ENCODE measurements at regions not wholly inside any gene's neighbourhood (a gene's known extent, or its start where the extent isn't known, plus 50 kb on each side); places are given as distances from the start of the nearest gene placed in this dataset.

DNA sequence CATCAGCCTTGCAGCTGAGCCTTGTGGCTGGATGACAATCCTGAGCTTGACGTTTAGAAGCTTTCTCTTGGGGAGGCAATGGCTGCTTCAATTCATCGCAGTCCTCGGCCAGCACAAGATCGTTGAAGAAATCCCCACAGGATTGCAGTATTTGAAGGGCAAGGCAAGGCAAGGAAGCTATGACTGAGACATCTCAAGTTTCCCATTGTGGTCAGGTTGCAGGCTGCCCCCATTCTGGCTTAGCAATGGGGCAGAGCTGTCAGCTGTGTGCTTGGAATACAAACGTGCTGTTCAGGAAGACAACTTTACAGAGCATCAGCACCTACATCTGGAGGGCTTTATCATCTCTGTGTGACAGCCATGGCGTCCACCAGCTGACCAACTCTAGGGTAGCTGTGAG, 275.9 kb upstream of the TBL1XR1 start:
- 84% methylated on average over 6 of the region's 6 CpGs for WGBS
- Histone ChIP-seq H3K27ac (ENCODE audit: low read depth in 1 of 2, low read length in 2 of 2) (no peak overlapping the region), H3K9me3 (ENCODE audit: control insufficient read depth in 4 of 4, low read length in 3 of 4) (no peaks in the 10 kb centered on the region), H3K4me1 (ENCODE audit: control insufficient read depth in 4 of 4, insufficient read depth in 4 of 4, low read length in 3 of 4) (peaks cover 0 to 5% (median 3%) of the 10 kb centered on the region in 4 donors), H3K36me3 (ENCODE audit: control insufficient read depth in 4 of 4, insufficient read depth in 3 of 4, low read depth in 1 of 4, low read length in 3 of 4) (no peaks in the 10 kb centered on the region), H3K4me3 (ENCODE audit: low read depth in 1 of 3, low read length in 3 of 3) (no peak overlapping the region), H3K27me3 (ENCODE audit: control insufficient read depth in 4 of 4, insufficient read depth in 4 of 4, low read length in 3 of 4) (no peaks in the 10 kb centered on the region), H3K9ac (ENCODE audit: low read depth in 1 of 2, low read length in 2 of 2) (no peak overlapping the region)
- TF ChIP-seq, protein P1, sequence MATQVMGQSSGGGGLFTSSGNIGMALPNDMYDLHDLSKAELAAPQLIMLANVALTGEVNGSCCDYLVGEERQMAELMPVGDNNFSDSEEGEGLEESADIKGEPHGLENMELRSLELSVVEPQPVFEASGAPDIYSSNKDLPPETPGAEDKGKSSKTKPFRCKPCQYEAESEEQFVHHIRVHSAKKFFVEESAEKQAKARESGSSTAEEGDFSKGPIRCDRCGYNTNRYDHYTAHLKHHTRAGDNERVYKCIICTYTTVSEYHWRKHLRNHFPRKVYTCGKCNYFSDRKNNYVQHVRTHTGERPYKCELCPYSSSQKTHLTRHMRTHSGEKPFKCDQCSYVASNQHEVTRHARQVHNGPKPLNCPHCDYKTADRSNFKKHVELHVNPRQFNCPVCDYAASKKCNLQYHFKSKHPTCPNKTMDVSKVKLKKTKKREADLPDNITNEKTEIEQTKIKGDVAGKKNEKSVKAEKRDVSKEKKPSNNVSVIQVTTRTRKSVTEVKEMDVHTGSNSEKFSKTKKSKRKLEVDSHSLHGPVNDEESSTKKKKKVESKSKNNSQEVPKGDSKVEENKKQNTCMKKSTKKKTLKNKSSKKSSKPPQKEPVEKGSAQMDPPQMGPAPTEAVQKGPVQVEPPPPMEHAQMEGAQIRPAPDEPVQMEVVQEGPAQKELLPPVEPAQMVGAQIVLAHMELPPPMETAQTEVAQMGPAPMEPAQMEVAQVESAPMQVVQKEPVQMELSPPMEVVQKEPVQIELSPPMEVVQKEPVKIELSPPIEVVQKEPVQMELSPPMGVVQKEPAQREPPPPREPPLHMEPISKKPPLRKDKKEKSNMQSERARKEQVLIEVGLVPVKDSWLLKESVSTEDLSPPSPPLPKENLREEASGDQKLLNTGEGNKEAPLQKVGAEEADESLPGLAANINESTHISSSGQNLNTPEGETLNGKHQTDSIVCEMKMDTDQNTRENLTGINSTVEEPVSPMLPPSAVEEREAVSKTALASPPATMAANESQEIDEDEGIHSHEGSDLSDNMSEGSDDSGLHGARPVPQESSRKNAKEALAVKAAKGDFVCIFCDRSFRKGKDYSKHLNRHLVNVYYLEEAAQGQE (IDR thresholded peaks at IDR 0.05), result no peak
- TF ChIP-seq YY1 (IDR thresholded peaks at IDR 0.05) (no peak), RAD21 (IDR thresholded peaks at IDR 0.05) (no peak), FOXA1 (IDR thresholded peaks at IDR 0.05) (no peak), RXRA (IDR thresholded peaks at IDR 0.05) (no peak), JUND (IDR thresholded peaks at IDR 0.05) (no peak), EGR1 (IDR thresholded peaks at IDR 0.05; ENCODE audit: low read depth in 2 of 2) (no peak), HNF4G (IDR thresholded peaks at IDR 0.05) (no peak), FOXA2 (IDR thresholded peaks at IDR 0.05) (no peak), TAF1 (conservative IDR thresholded peaks at IDR 0.05) (no peak), NR2F2 (IDR thresholded peaks at IDR 0.05) (no peak), HNF4A (conservative IDR thresholded peaks at IDR 0.05) (no peak), GABPA (IDR thresholded peaks at IDR 0.05 in 1 of 2, conservative IDR thresholded peaks at IDR 0.05 in 1 of 2) (no peak), SP1 (IDR thresholded peaks at IDR 0.05) (no peak)
- TF ChIP-seq, protein P2, sequence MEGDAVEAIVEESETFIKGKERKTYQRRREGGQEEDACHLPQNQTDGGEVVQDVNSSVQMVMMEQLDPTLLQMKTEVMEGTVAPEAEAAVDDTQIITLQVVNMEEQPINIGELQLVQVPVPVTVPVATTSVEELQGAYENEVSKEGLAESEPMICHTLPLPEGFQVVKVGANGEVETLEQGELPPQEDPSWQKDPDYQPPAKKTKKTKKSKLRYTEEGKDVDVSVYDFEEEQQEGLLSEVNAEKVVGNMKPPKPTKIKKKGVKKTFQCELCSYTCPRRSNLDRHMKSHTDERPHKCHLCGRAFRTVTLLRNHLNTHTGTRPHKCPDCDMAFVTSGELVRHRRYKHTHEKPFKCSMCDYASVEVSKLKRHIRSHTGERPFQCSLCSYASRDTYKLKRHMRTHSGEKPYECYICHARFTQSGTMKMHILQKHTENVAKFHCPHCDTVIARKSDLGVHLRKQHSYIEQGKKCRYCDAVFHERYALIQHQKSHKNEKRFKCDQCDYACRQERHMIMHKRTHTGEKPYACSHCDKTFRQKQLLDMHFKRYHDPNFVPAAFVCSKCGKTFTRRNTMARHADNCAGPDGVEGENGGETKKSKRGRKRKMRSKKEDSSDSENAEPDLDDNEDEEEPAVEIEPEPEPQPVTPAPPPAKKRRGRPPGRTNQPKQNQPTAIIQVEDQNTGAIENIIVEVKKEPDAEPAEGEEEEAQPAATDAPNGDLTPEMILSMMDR (IDR thresholded peaks at IDR 0.05; ENCODE audit: low read depth, low read length, missing input control), result no peak
- TF ChIP-seq, protein P3, sequence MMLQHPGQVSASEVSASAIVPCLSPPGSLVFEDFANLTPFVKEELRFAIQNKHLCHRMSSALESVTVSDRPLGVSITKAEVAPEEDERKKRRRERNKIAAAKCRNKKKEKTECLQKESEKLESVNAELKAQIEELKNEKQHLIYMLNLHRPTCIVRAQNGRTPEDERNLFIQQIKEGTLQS (IDR thresholded peaks at IDR 0.05), result no peak
- TF ChIP-seq, protein P4, sequence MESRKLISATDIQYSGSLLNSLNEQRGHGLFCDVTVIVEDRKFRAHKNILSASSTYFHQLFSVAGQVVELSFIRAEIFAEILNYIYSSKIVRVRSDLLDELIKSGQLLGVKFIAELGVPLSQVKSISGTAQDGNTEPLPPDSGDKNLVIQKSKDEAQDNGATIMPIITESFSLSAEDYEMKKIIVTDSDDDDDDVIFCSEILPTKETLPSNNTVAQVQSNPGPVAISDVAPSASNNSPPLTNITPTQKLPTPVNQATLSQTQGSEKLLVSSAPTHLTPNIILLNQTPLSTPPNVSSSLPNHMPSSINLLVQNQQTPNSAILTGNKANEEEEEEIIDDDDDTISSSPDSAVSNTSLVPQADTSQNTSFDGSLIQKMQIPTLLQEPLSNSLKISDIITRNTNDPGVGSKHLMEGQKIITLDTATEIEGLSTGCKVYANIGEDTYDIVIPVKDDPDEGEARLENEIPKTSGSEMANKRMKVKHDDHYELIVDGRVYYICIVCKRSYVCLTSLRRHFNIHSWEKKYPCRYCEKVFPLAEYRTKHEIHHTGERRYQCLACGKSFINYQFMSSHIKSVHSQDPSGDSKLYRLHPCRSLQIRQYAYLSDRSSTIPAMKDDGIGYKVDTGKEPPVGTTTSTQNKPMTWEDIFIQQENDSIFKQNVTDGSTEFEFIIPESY (IDR thresholded peaks at IDR 0.05), result no peak
- TF ChIP-seq, protein P5, sequence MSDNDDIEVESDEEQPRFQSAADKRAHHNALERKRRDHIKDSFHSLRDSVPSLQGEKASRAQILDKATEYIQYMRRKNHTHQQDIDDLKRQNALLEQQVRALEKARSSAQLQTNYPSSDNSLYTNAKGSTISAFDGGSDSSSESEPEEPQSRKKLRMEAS (IDR thresholded peaks at IDR 0.05), result no peak
- DNase-seq (ENCODE audit: low spot score), result no peak
